ENCODE measurements at regions not wholly inside any gene's neighbourhood (a gene's known extent, or its start where the extent isn't known, plus 50 kb on each side); places are given as distances from the start of the nearest gene placed in this dataset.

GRCh38 chr19:30684613-30685012 lies 312.4 kb downstream of the ZNF536 start:
- TF ChIP-seq EP300 (IDR thresholded peaks at IDR 0.05) = no peak
- TF ChIP-seq, protein P1, sequence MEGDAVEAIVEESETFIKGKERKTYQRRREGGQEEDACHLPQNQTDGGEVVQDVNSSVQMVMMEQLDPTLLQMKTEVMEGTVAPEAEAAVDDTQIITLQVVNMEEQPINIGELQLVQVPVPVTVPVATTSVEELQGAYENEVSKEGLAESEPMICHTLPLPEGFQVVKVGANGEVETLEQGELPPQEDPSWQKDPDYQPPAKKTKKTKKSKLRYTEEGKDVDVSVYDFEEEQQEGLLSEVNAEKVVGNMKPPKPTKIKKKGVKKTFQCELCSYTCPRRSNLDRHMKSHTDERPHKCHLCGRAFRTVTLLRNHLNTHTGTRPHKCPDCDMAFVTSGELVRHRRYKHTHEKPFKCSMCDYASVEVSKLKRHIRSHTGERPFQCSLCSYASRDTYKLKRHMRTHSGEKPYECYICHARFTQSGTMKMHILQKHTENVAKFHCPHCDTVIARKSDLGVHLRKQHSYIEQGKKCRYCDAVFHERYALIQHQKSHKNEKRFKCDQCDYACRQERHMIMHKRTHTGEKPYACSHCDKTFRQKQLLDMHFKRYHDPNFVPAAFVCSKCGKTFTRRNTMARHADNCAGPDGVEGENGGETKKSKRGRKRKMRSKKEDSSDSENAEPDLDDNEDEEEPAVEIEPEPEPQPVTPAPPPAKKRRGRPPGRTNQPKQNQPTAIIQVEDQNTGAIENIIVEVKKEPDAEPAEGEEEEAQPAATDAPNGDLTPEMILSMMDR (IDR thresholded peaks at IDR 0.05) = no peak

All from tibial nerve (tissue), 4 donors.